ENCODE measurements at regions not wholly inside any gene's neighbourhood (a gene's known extent, or its start where the extent isn't known, plus 50 kb on each side); places are given as distances from the start of the nearest gene placed in this dataset.

GRCh38 chr1:200263203-200263602, 146.6 kb downstream of the ZNF281 start:
- TF ChIP-seq CTCF (IDR thresholded peaks at IDR 0.05; ENCODE audit: low read depth, low read length) (no peak), POLR2A (IDR thresholded peaks at IDR 0.05; ENCODE audit: extremely low read depth, insufficient read length) (no peak), MYC (IDR thresholded peaks at IDR 0.05; ENCODE audit: low read depth, low read length) (no peak), MAX (IDR thresholded peaks at IDR 0.05; ENCODE audit: low read depth, low read length) (no peak)
